ENCODE measurements at regions not wholly inside any gene's neighbourhood (a gene's known extent, or its start where the extent isn't known, plus 50 kb on each side); places are given as distances from the start of the nearest gene placed in this dataset.

- TF ChIP-seq, protein P1, sequence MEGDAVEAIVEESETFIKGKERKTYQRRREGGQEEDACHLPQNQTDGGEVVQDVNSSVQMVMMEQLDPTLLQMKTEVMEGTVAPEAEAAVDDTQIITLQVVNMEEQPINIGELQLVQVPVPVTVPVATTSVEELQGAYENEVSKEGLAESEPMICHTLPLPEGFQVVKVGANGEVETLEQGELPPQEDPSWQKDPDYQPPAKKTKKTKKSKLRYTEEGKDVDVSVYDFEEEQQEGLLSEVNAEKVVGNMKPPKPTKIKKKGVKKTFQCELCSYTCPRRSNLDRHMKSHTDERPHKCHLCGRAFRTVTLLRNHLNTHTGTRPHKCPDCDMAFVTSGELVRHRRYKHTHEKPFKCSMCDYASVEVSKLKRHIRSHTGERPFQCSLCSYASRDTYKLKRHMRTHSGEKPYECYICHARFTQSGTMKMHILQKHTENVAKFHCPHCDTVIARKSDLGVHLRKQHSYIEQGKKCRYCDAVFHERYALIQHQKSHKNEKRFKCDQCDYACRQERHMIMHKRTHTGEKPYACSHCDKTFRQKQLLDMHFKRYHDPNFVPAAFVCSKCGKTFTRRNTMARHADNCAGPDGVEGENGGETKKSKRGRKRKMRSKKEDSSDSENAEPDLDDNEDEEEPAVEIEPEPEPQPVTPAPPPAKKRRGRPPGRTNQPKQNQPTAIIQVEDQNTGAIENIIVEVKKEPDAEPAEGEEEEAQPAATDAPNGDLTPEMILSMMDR (IDR thresholded peaks at IDR 0.05; ENCODE audit: low read length) = no peak
- TF ChIP-seq EZH2 (IDR thresholded peaks at IDR 0.05; ENCODE audit: borderline replicate concordance, low read length) = no peak
These were observed 89.1 kb upstream of the SMNDC1 start for GRCh38 chr10:110393866-110394265.

Data from OCI-LY1 (cell line).